ENCODE measurements at regions not wholly inside any gene's neighbourhood (a gene's known extent, or its start where the extent isn't known, plus 50 kb on each side); places are given as distances from the start of the nearest gene placed in this dataset.

DNA sequence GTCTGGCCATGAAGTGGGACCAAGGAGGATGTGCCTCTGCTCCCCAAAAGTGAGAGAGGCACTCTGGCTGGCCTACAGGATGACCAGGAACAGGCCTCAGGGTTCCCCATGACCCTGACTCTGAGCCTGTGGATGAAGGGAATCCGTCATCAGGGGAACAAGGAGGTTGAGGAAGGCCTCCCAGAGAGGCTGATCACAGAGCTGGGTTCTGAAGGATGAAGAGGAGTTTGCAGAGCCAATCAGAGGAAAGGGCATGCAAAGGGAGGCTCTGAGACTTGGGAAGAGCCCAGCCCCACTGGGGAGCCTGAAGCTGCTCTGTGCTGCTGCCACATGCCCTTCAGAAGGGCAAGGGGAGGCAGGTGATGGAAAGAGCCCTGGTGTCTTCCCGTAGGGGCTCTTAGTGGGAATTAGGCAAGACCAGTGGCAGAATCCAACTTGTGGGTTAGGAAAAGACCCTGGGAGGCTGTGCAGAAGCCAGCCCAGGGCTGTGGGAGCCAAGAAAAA is 141.3 kb upstream of the ID2 start (continued):
- no peak for TF ChIP-seq ESRRA (IDR thresholded peaks at IDR 0.05; ENCODE audit: borderline replicate concordance, low read length)
- TF ChIP-seq EHMT2 (IDR thresholded peaks at IDR 0.05; ENCODE audit: low read depth) = no peak
- TF ChIP-seq EP300 (IDR thresholded peaks at IDR 0.05) = no peak
- no peak for TF ChIP-seq SREBF2 (IDR thresholded peaks at IDR 0.05)
- TF ChIP-seq SMC3 (IDR thresholded peaks at IDR 0.05) = no peak
- TF ChIP-seq, protein P1, sequence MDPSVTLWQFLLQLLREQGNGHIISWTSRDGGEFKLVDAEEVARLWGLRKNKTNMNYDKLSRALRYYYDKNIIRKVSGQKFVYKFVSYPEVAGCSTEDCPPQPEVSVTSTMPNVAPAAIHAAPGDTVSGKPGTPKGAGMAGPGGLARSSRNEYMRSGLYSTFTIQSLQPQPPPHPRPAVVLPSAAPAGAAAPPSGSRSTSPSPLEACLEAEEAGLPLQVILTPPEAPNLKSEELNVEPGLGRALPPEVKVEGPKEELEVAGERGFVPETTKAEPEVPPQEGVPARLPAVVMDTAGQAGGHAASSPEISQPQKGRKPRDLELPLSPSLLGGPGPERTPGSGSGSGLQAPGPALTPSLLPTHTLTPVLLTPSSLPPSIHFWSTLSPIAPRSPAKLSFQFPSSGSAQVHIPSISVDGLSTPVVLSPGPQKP (IDR thresholded peaks at IDR 0.05; ENCODE audit: low read depth, low read length) = no peak
- TF ChIP-seq FOSB (CRISPR knock-in tag; IDR thresholded peaks at IDR 0.05) = no peak

DNA sequence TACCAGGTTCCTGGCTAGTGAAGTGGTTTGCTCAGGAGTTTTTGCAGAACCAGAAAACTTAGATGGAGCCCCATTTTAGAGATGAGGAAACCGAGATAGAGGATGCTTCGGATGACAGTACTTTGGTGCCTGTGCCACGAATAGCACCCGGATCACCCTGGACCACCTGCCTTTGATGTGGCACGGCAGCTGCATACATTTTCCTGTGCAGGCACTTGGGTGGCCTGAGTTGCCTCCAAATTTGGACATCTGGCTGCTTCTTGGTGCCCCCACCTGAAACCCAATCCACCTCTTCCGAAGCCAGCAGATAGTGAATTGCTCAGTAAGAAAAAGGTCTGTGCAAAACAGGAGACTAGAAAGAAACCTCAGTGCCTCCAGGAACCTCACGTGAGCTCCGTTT is 140.6 kb upstream of the ID2 start:
- Histone ChIP-seq H3K4me2 (no peak overlapping the region), H3K27ac (no peak overlapping the region), H3K9me3 (no peaks in the 10 kb centered on the region), H3K4me3 (no peak overlapping the region), H3K4me1 (peaks cover 7% of the 10 kb centered on the region; the same call in 2 of the 3 replicates)
- POLR2A ChIA-PET = no interaction called here
- CTCF ChIA-PET = no interaction called here
- no peak for DNase-seq (ENCODE audit: low read depth in 1 of 2, low spot score in 1 of 2)
- TF ChIP-seq EHMT2 (IDR thresholded peaks at IDR 0.05; ENCODE audit: low read depth) = no peak
- TF ChIP-seq FOXS1 (CRISPR knock-in tag; IDR thresholded peaks at IDR 0.05) = no peak
- no peak for TF ChIP-seq HOXA7 (CRISPR knock-in tag; IDR thresholded peaks at IDR 0.05)
- no peak for TF ChIP-seq SMC3 (IDR thresholded peaks at IDR 0.05)
- no peak for TF ChIP-seq JUN (IDR thresholded peaks at IDR 0.05)
- no peak for TF ChIP-seq NPAS2 (CRISPR knock-in tag; IDR thresholded peaks at IDR 0.05; ENCODE audit: borderline replicate concordance)
- TF ChIP-seq, protein P2, sequence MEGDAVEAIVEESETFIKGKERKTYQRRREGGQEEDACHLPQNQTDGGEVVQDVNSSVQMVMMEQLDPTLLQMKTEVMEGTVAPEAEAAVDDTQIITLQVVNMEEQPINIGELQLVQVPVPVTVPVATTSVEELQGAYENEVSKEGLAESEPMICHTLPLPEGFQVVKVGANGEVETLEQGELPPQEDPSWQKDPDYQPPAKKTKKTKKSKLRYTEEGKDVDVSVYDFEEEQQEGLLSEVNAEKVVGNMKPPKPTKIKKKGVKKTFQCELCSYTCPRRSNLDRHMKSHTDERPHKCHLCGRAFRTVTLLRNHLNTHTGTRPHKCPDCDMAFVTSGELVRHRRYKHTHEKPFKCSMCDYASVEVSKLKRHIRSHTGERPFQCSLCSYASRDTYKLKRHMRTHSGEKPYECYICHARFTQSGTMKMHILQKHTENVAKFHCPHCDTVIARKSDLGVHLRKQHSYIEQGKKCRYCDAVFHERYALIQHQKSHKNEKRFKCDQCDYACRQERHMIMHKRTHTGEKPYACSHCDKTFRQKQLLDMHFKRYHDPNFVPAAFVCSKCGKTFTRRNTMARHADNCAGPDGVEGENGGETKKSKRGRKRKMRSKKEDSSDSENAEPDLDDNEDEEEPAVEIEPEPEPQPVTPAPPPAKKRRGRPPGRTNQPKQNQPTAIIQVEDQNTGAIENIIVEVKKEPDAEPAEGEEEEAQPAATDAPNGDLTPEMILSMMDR (IDR thresholded peaks at IDR 0.05) = no peak
- TF ChIP-seq FOSL2 (IDR thresholded peaks at IDR 0.05) = no peak
- TF ChIP-seq FOSL2 (CRISPR knock-in tag; IDR thresholded peaks at IDR 0.05) = no peak
- no peak for TF ChIP-seq CHD4 (IDR thresholded peaks at IDR 0.05; ENCODE audit: borderline replicate concordance)
- TF ChIP-seq, protein P3, sequence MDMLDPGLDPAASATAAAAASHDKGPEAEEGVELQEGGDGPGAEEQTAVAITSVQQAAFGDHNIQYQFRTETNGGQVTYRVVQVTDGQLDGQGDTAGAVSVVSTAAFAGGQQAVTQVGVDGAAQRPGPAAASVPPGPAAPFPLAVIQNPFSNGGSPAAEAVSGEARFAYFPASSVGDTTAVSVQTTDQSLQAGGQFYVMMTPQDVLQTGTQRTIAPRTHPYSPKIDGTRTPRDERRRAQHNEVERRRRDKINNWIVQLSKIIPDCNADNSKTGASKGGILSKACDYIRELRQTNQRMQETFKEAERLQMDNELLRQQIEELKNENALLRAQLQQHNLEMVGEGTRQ (IDR thresholded peaks at IDR 0.05) = no peak
- TF ChIP-seq MAZ (IDR thresholded peaks at IDR 0.05; ENCODE audit: borderline replicate concordance, low read depth, low read length) = no peak
- TF ChIP-seq RNF2 (IDR thresholded peaks at IDR 0.05; ENCODE audit: borderline replicate concordance, low read depth) = no peak
- TF ChIP-seq POLR2AphosphoS2 (conservative IDR thresholded peaks at IDR 0.05; ENCODE audit: low read length) = no peak
- TF ChIP-seq POLR2A (IDR thresholded peaks at IDR 0.05; ENCODE audit: low read length) = no peak
- no peak for TF ChIP-seq KDM1A (IDR thresholded peaks at IDR 0.05; ENCODE audit: low read depth)
- no peak for TF ChIP-seq CBX8 (IDR thresholded peaks at IDR 0.05)
- no peak for ATAC-seq
- FAIRE-seq = no peak
- 91% methylated on average over 8 of the region's 8 CpGs for WGBS (ENCODE audit: missing lambda C conversion rate)

DNA sequence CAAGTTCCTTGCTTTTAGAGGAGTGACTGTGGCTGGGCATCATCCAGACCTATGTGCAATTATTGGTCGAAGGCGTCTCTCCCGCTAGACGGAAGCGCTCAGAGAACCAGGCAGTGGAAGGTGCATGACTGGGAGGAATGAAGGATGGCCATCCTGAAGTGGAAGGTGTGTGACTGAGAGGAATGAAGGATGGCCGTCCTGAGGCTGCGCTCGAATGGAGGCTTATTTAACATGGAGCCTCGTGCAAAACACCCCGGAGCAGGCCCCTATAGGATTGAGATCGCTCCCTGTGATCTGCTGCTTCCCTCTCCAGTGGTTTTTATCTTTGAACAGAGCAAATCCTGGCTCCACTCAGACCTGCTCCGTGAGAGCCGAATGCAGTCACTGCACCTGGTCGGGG is 140.2 kb upstream of the ID2 start:
- Histone ChIP-seq H3K4me3 (no peak overlapping the region), H3K4me2 (no peak overlapping the region), H3K9me3 (no peaks in the 10 kb centered on the region), H3K4me1 (peaks cover 7% of the 10 kb centered on the region; the same call in 2 of the 3 replicates), H3K27ac (no peak overlapping the region)
- ChIA-PET CTCF (no interaction called here), POLR2A (no interaction called here)
- FAIRE-seq (no peak), DNase-seq (ENCODE audit: low read depth in 1 of 2, low spot score in 1 of 2) (no peak), ATAC-seq (no peak)
- 91% methylated on average over 14 of the region's 14 CpGs for WGBS (ENCODE audit: missing lambda C conversion rate)
- TF ChIP-seq, protein P4, sequence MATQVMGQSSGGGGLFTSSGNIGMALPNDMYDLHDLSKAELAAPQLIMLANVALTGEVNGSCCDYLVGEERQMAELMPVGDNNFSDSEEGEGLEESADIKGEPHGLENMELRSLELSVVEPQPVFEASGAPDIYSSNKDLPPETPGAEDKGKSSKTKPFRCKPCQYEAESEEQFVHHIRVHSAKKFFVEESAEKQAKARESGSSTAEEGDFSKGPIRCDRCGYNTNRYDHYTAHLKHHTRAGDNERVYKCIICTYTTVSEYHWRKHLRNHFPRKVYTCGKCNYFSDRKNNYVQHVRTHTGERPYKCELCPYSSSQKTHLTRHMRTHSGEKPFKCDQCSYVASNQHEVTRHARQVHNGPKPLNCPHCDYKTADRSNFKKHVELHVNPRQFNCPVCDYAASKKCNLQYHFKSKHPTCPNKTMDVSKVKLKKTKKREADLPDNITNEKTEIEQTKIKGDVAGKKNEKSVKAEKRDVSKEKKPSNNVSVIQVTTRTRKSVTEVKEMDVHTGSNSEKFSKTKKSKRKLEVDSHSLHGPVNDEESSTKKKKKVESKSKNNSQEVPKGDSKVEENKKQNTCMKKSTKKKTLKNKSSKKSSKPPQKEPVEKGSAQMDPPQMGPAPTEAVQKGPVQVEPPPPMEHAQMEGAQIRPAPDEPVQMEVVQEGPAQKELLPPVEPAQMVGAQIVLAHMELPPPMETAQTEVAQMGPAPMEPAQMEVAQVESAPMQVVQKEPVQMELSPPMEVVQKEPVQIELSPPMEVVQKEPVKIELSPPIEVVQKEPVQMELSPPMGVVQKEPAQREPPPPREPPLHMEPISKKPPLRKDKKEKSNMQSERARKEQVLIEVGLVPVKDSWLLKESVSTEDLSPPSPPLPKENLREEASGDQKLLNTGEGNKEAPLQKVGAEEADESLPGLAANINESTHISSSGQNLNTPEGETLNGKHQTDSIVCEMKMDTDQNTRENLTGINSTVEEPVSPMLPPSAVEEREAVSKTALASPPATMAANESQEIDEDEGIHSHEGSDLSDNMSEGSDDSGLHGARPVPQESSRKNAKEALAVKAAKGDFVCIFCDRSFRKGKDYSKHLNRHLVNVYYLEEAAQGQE (IDR thresholded peaks at IDR 0.05) = no peak
- no peak for TF ChIP-seq EHMT2 (IDR thresholded peaks at IDR 0.05; ENCODE audit: low read depth)
